Daoy (cell line): ENCODE measurements at regions not wholly inside any gene's neighbourhood (a gene's known extent, or its start where the extent isn't known, plus 50 kb on each side); places are given as distances from the start of the nearest gene placed in this dataset.
A peak's percentile ranks its signal among the peaks of the same experiment; 100 is the strongest.

ENCODE experiments used
- DNase-seq: peaks from one replicate; pipeline ENCODE4 v3.0.0-alpha.2; 2015; ENCODE audit warnings: low read depth

GRCh38 chrX:131778269-131779218 is 234.7 kb downstream of the OR13H1 start:
- DNase-seq = no peak

DNA sequence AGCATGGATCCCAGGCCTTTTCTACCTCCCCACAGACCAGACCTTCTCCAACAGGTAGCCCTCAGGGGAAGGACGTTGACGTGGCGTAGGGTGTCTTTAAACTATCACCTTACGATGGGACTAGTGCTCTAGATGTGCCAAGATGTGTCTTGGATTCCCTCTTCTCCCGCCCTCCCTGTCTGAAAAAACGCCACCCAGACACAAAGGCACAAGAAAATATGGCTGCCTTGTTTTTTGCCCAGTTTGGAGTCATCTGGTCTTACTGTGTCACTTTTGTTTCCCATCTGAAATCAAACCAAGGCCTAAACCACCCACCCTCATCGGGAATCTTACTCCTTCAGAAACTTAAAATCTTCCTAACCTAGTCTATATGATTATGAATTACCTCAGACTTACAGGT is 235.4 kb downstream of the OR13H1 start:
- no peak for DNase-seq

GRCh38 chrX:131779741-131780140 is 235.9 kb downstream of the OR13H1 start:
- DNase-seq = no peak

DNA sequence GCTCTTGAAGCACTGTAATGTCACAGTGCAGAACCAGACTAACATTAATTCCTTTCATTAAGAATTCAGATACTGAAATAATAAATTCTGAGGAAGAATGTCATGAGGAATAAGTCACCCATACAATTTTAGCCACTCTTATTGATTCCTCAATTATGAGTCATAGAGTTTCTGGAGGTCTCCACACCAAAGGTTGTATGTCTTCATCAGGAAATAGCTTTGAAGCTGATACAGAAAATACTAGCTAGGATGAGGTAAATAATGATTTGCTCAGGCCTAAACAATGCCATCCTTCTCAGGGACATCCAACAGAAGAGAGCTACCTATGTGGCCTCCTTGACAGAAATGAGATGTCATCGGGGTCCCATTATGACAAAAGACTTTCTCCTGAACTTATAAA is 238.8 kb downstream of the OR13H1 start:
- no peak for DNase-seq

GRCh38 chrX:131783555-131784308 is 239.4 kb upstream of the STK26 start:
- DNase-seq = no peak

DNA sequence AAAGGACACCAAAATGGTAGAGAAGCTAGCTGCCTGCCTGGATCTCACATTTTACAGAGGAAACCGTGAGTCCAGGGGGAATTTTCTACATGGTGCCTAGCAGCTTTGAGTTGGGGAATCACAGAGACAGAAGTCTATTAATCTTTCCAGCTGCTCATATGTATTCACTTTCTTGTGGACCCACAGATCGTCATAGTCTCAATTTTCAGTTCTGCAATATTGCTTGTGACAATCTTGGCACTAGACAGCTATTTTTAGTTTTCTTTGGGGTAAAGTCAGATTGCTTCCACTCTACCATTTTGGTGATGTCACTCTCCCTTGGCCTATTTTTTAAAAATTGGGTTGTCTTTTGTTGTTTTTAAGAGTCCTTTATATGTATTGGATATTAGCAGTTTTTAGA is 233.4 kb upstream of the STK26 start:
- no peak for DNase-seq

- DNase-seq = no peak
Observed at GRCh38 chrX:131791608-131792355, 231.3 kb upstream of the STK26 start.

DNA sequence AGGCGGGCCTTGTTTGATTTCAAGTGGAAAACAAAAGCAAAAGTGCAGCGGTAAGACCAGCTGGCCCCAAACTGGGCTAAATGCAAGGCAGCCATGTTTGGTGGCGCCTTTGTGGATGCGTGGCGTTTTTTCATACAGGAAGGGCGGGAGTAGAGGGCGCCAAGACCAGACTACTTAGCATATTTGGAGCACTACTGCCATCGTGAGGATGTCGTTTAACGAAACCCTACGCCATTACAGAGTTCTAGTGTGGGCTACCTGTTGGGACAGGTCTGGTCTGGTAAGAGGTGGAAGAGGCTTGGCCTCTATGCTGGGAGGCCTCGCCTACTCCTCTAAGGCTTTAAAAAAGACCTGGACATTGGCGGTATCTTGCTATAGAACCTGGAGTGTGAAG is 230.7 kb upstream of the STK26 start:
- no peak for DNase-seq

- no peak for DNase-seq
Observed at GRCh38 chrX:131792789-131793462, 230.2 kb upstream of the STK26 start.

- no peak for DNase-seq
Observed at GRCh38 chrX:131795442-131796229, 227.5 kb upstream of the STK26 start.

GRCh38 chrX:131801066-131801465 is 222.0 kb upstream of the STK26 start:
- no peak for DNase-seq

- no peak for DNase-seq
Observed at GRCh38 chrX:131801911-131802310, 221.2 kb upstream of the STK26 start.

- peak; percentile 5 for DNase-seq
Observed at GRCh38 chrX:131802836-131803626, 220.1 kb upstream of the STK26 start.

- peak; percentile 59 for DNase-seq
Observed at GRCh38 chrX:131812847-131813825, 210.0 kb upstream of the STK26 start.

GRCh38 chrX:131816551-131817136 is 206.5 kb upstream of the STK26 start:
- DNase-seq = no peak

DNA sequence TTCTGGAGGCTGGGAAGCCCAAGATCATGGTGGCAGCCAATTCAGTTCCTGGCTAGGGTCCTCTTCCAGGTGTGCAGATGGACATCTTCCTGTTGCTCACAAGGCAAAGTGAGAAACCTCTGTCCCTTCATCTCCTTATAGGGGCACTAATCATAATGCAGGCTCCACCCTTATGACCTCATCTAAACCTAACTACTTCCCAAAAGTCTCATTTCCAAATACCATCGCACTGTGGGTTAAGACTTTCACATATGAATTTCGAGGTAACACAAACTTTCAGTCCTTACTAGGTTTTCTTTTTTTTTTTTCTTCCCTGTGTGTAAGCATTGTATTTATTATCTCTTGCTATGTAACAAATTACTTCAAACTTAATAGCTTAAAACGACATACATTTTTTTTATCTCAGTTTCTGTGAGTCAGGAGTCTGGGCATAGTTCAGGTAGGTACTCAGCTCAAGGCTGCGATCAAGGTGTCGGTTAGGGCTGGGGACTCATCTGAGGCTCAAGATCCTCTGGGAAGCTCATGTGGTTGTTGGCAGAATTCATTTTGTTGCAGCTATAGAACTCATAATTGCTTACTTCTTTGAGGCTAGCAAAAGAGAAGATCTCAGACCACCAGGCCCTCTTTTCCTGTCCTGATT is 204.7 kb upstream of the STK26 start:
- no peak for DNase-seq

GRCh38 chrX:131821945-131822622 is 201.0 kb upstream of the STK26 start:
- no peak for DNase-seq
